ENCODE measurements at regions not wholly inside any gene's neighbourhood (a gene's known extent, or its start where the extent isn't known, plus 50 kb on each side); places are given as distances from the start of the nearest gene placed in this dataset.

- DNase-seq (ENCODE audit: low read depth, low spot score) = no peak
Measured at GRCh38 chr6:165956874-165957273, 210.8 kb downstream of the TBXT start.

- no peak for DNase-seq (ENCODE audit: low read depth, low spot score)
Measured at GRCh38 chr6:165952514-165952913, 215.1 kb downstream of the TBXT start.

- no peak for DNase-seq (ENCODE audit: low read depth, low spot score)
Measured at GRCh38 chr6:165950316-165950715, 217.3 kb downstream of the TBXT start.

- no peak for DNase-seq (ENCODE audit: low read depth, low spot score)
Measured at GRCh38 chr6:165949324-165949723, 218.3 kb downstream of the TBXT start.

GRCh38 chr6:165944002-165944466, 223.6 kb downstream of the TBXT start:
- no peak for DNase-seq (ENCODE audit: low read depth, low spot score)

- DNase-seq (ENCODE audit: low read depth, low spot score) = no peak
Measured at GRCh38 chr6:165941786-165942185, 225.9 kb downstream of the TBXT start.

GRCh38 chr6:165941249-165941775, 226.3 kb downstream of the TBXT start:
- no peak for DNase-seq (ENCODE audit: low read depth, low spot score)

GRCh38 chr6:165940366-165940765, 227.3 kb downstream of the TBXT start:
- no peak for DNase-seq (ENCODE audit: low read depth, low spot score)

GRCh38 chr6:165939601-165940290, 227.9 kb downstream of the TBXT start:
- DNase-seq (ENCODE audit: low read depth, low spot score) = no peak

GRCh38 chr6:165939047-165939446, 228.6 kb downstream of the TBXT start:
- DNase-seq (ENCODE audit: low read depth, low spot score) = no peak

- DNase-seq (ENCODE audit: low read depth, low spot score) = no peak
Measured at GRCh38 chr6:165937564-165938358, 229.9 kb downstream of the TBXT start.

GRCh38 chr6:165936660-165937059, 231.0 kb downstream of the TBXT start:
- no peak for DNase-seq (ENCODE audit: low read depth, low spot score)

GRCh38 chr6:165936096-165936495, 231.6 kb downstream of the TBXT start:
- DNase-seq (ENCODE audit: low read depth, low spot score) = no peak

GRCh38 chr6:165931675-165932074, 236.0 kb downstream of the TBXT start:
- DNase-seq (ENCODE audit: low read depth, low spot score) = no peak

- DNase-seq (ENCODE audit: low read depth, low spot score) = no peak
Measured at GRCh38 chr6:165930668-165931214, 236.9 kb downstream of the TBXT start.

GRCh38 chr6:165929607-165930006, 238.0 kb downstream of the TBXT start:
- DNase-seq (ENCODE audit: low read depth, low spot score) = no peak

GRCh38 chr6:165926378-165926777, 241.3 kb downstream of the TBXT start:
- no peak for DNase-seq (ENCODE audit: low read depth, low spot score)

GRCh38 chr6:165925474-165926156, 242.0 kb downstream of the TBXT start:
- no peak for DNase-seq (ENCODE audit: low read depth, low spot score)

- no peak for DNase-seq (ENCODE audit: low read depth, low spot score)
Measured at GRCh38 chr6:165922309-165922794, 245.3 kb downstream of the TBXT start.

GRCh38 chr6:165920896-165921671, 246.6 kb downstream of the TBXT start:
- DNase-seq (ENCODE audit: low read depth, low spot score) = no peak

GRCh38 chr6:165917576-165917975, 250.1 kb downstream of the TBXT start:
- no peak for DNase-seq (ENCODE audit: low read depth, low spot score)
